GM08714 (cell line): ENCODE measurements at regions not wholly inside any gene's neighbourhood (a gene's known extent, or its start where the extent isn't known, plus 50 kb on each side); places are given as distances from the start of the nearest gene placed in this dataset.

ENCODE experiments used
- H3K4me3 ChIP-seq: fragments of 200-500 bp; sonication (Bioruptor generic); 2 replicates; pipeline ENCODE4 v1.5.1; 2014; ENCODE audit warnings: mild to moderate bottlenecking, low read length, inconsistent platforms
- ZNF274 ChIP-seq: IDR thresholded peaks from 2 replicates; pipeline ENCODE4 v1.6.1; 2012; ENCODE audit warnings: mild to moderate bottlenecking, low read depth, low read length

- no peak for TF ChIP-seq ZNF274
- no peak overlapping the region for H3K4me3 ChIP-seq
Observed at GRCh38 chr13:39952249-39953233, 297.1 kb downstream of the COG6 start.

- H3K4me3 ChIP-seq: no peak overlapping the region
- no peak for TF ChIP-seq ZNF274
Observed at GRCh38 chr13:39954476-39954875, 299.0 kb downstream of the COG6 start.

- TF ChIP-seq ZNF274: no peak
- no peak overlapping the region for H3K4me3 ChIP-seq
Observed at GRCh38 chr13:39955560-39955959, 300.1 kb downstream of the COG6 start.

GRCh38 chr13:39956036-39956435 is 300.6 kb downstream of the COG6 start:
- no peak overlapping the region for H3K4me3 ChIP-seq
- TF ChIP-seq ZNF274: no peak

- H3K4me3 ChIP-seq: no peak overlapping the region
- no peak for TF ChIP-seq ZNF274
Observed at GRCh38 chr13:39957868-39958677, 302.6 kb downstream of the COG6 start.

GRCh38 chr13:39959497-39960144 is 304.2 kb downstream of the COG6 start:
- H3K4me3 ChIP-seq: no peak overlapping the region
- TF ChIP-seq ZNF274: no peak

GRCh38 chr13:39960191-39960590 is 304.7 kb downstream of the COG6 start:
- TF ChIP-seq ZNF274: no peak
- H3K4me3 ChIP-seq: no peak overlapping the region

- H3K4me3 ChIP-seq: no peak overlapping the region
- no peak for TF ChIP-seq ZNF274
Observed at GRCh38 chr13:39961036-39961435, 305.6 kb downstream of the COG6 start.

GRCh38 chr13:39963612-39964011 is 308.1 kb downstream of the COG6 start:
- no peak for TF ChIP-seq ZNF274
- H3K4me3 ChIP-seq: no peak overlapping the region

- no peak for TF ChIP-seq ZNF274
- H3K4me3 ChIP-seq: no peak overlapping the region
Observed at GRCh38 chr13:39965309-39965708, 309.8 kb downstream of the COG6 start.

- no peak overlapping the region for H3K4me3 ChIP-seq
- TF ChIP-seq ZNF274: no peak
Observed at GRCh38 chr13:39967199-39967959, 311.9 kb downstream of the COG6 start.

GRCh38 chr13:39968646-39969475 is 313.4 kb downstream of the COG6 start:
- no peak for TF ChIP-seq ZNF274
- H3K4me3 ChIP-seq: no peak overlapping the region
